ENCODE measurements at regions not wholly inside any gene's neighbourhood (a gene's known extent, or its start where the extent isn't known, plus 50 kb on each side); places are given as distances from the start of the nearest gene placed in this dataset.

- H4K91ac ChIP-seq (ENCODE audit: insufficient read length, low read depth, low read length) = no peak overlapping the region
- H3K27ac ChIP-seq (ENCODE audit: insufficient read length, low read depth, low read length) = no peak overlapping the region
- H3K9me3 ChIP-seq (ENCODE audit: control insufficient read depth, low read depth, low read length) = no peaks in the 10 kb centered on the region
- no peak overlapping the region for H2BK12ac ChIP-seq (ENCODE audit: insufficient read length, low read depth, low read length)
- H2BK15ac ChIP-seq (ENCODE audit: low read depth, low read length) = no peak overlapping the region
- peaks cover 2% of the 10 kb centered on the region; the same call in 1 of the 2 replicates for H3K27me3 Mint-ChIP-seq (ENCODE audit: low read depth)
- no peak overlapping the region for H3K23ac ChIP-seq (ENCODE audit: insufficient read length, low read depth, low read length)
- no peaks in the 10 kb centered on the region; a peak in 1 of 7 replicates for H3K36me3 Mint-ChIP-seq (ENCODE audit: insufficient read depth in 1 of 3, low read depth in 3 of 3)
- no peaks in the 10 kb centered on the region for H3K23me2 ChIP-seq (ENCODE audit: insufficient read length, low read depth, low read length, poor library complexity, severe bottlenecking)
- DNase-seq = peak; percentile 24
- H3K56ac ChIP-seq (ENCODE audit: insufficient read length, low read depth, low read length) = no peak overlapping the region
- H3K79me1 ChIP-seq (ENCODE audit: insufficient read depth, low read depth, low read length, poor library complexity, severe bottlenecking) = no peaks in the 10 kb centered on the region
- H3K4me1 ChIP-seq (ENCODE audit: insufficient read depth, low read length) = no peaks in the 10 kb centered on the region
- no peak overlapping the region for H3K4me2 ChIP-seq (ENCODE audit: insufficient read depth, insufficient read length, low read length)
- H3K4ac ChIP-seq (ENCODE audit: low read depth, low read length) = no peak overlapping the region
- H3K27me3 ChIP-seq (ENCODE audit: insufficient read depth, low read length) = no peaks in the 10 kb centered on the region
- no peaks in the 10 kb centered on the region for H4K20me1 ChIP-seq (ENCODE audit: control insufficient read depth, insufficient read depth, insufficient read length)
- H3K14ac ChIP-seq (ENCODE audit: insufficient read depth, low read length) = no peak overlapping the region; the same call in 1 of the 2 replicates
- no peak for TF ChIP-seq CTCF (conservative IDR thresholded peaks at IDR 0.05)
- H2AFZ ChIP-seq (ENCODE audit: low read length) = no peak overlapping the region
- no peak overlapping the region for H3K27ac Mint-ChIP-seq
- H3K9me3 Mint-ChIP-seq = no peaks in the 10 kb centered on the region; a peak in 2 of 5 replicates
- no peak overlapping the region for H3K9ac ChIP-seq (ENCODE audit: extremely low read depth, insufficient read length, low read length)
- H4K5ac ChIP-seq (ENCODE audit: insufficient read length, low read depth, low read length) = no peak overlapping the region
- H3K79me2 ChIP-seq (ENCODE audit: insufficient read depth, low read length) = no peaks in the 10 kb centered on the region
- H3K4me1 Mint-ChIP-seq = peaks cover 3 to 7% of the 10 kb centered on the region in 2 experiments; a peak in 2 of 4 replicates
- H3K4me3 Mint-ChIP-seq = no peak overlapping the region
- WGBS (ENCODE audit: extremely low coverage, insufficient read length, low lambda C conversion rate) = no CpG with 5 or more reads among the region's 23 CpGs
- H2BK5ac ChIP-seq (ENCODE audit: insufficient read length, low read length) = no peak overlapping the region
- H2BK20ac ChIP-seq (ENCODE audit: low read depth, low read length, poor library complexity, severe bottlenecking) = no peak overlapping the region
- no peak overlapping the region for H3T11ph ChIP-seq (ENCODE audit: low read length)
- H3K18ac ChIP-seq (ENCODE audit: insufficient read length, low read depth, low read length) = no peak overlapping the region
- H2AK5ac ChIP-seq (ENCODE audit: insufficient read length, low read length) = no peak overlapping the region
- H2BK120ac ChIP-seq (ENCODE audit: low read depth, low read length, poor library complexity, severe bottlenecking) = no peak overlapping the region
- no peak overlapping the region for H4K8ac ChIP-seq (replicated peaks; ENCODE audit: insufficient read length, low read depth, low read length)
Observed at GRCh38 chr10:131695496-131696165, 205.2 kb upstream of the PPP2R2D start.
